Endothelial cell of umbilical vein (primary cell): ENCODE measurements at regions not wholly inside any gene's neighbourhood (a gene's known extent, or its start where the extent isn't known, plus 50 kb on each side); places are given as distances from the start of the nearest gene placed in this dataset.

ENCODE experiments used
- BruUV-seq: library from RNA; stranded (reverse); fragments of 400-500 nt; replicated peaks from 2 replicates; lab custom pipeline; 2021; lab: Mats Ljungman, UMichigan
- CTCF ChIA-PET: fragments of 300-600, 350-600 bp; sonication (Branson Sonifier 250); formaldehyde crosslinking; loops from one replicate; lab custom pipeline; 2021; ENCODE audit warnings: antibody characterized with exemption, inconsistent platforms; lab: Charles Lee
- POLR2A ChIA-PET: fragments of 300-600, 350-600 bp; sonication (Branson Sonifier 250); formaldehyde crosslinking; loops from one replicate; lab custom pipeline; 2021; ENCODE audit warnings: antibody characterized with exemption, inconsistent platforms; lab: Charles Lee
- DNase-seq: peaks from one replicate; pipeline ENCODE4 v3.0.0-alpha.2; 2011; ENCODE audit warnings: low read depth, low spot score
- FAIRE-seq: peaks from 2 replicates; lab custom pipeline; 2011; peaks lifted over from hg19 to GRCh38; lab: Jason Lieb, UNC
- H2AFZ ChIP-seq: 2 replicates; pipeline ENCODE4 v1.6.0; 2012; ENCODE audit warnings: low read depth, low read length, control low read depth, inconsistent platforms
- H3K27ac ChIP-seq: 2 replicates; pipeline ENCODE4 v1.5.1; 2011; ENCODE audit warnings: low read depth, mild to moderate bottlenecking, control low read depth, low read length, moderate library complexity; ENCODE audit not compliant: insufficient read depth
- H3K27me3 ChIP-seq, 2 experiments: 2 replicates each; pipeline versions ENCODE4 v1.6.0 to v1.6.1; 2011; ENCODE audit warnings: low read length in 2 of 2, mixed read lengths in 1 of 2; ENCODE audit not compliant: control insufficient read depth in 2 of 2, insufficient read depth in 2 of 2
- H3K36me3 ChIP-seq, 2 experiments: 2 replicates in 1 of 2; 3 replicates in 1 of 2; pipeline ENCODE4 v1.5.1; 2011; ENCODE audit warnings: low read length in 2 of 2, mild to moderate bottlenecking in 1 of 2, moderate library complexity in 1 of 2; ENCODE audit not compliant: control insufficient read depth in 2 of 2, insufficient read depth in 2 of 2; ENCODE audit errors: extremely low read depth in 1 of 2
- H3K4me1 ChIP-seq: 3 replicates; pipeline ENCODE4 v1.5.1; 2011; ENCODE audit warnings: mild to moderate bottlenecking, low read length; ENCODE audit not compliant: control insufficient read depth, insufficient read depth; ENCODE audit errors: extremely low read depth
- H3K4me2 ChIP-seq: 2 replicates; pipeline ENCODE4 v1.6.1; 2011; ENCODE audit warnings: low read length, control low read depth, mixed read lengths; ENCODE audit not compliant: insufficient read depth
- H3K4me3 ChIP-seq, 3 experiments: fragments of 200-600 bp in 1 of 3; sonication (generic), shearing (Covaris generic) in 1 of 3; replicated peaks in 1 of 3; 2 replicates each; pipeline ENCODE4 v1.5.1; 2011 to 2016; ENCODE audit warnings: control low read depth in 3 of 3, low read length in 3 of 3, mild to moderate bottlenecking in 2 of 3, inconsistent platforms in 1 of 3, low read depth in 1 of 3, moderate library complexity in 1 of 3; ENCODE audit not compliant: insufficient read depth in 1 of 3
- H3K79me2 ChIP-seq: 2 replicates; pipeline ENCODE4 v1.6.0; 2012; ENCODE audit warnings: low read length, inconsistent platforms; ENCODE audit not compliant: control insufficient read depth, insufficient read depth
- H3K9ac ChIP-seq: replicated peaks from 2 replicates; pipeline ENCODE3; 2011; ENCODE audit warnings: low read length, control low read depth; ENCODE audit not compliant: insufficient read depth; ENCODE audit errors: extremely low read depth
- H3K9me1 ChIP-seq: replicated peaks from 3 replicates; pipeline ENCODE4 v1.6.0; 2011; ENCODE audit warnings: mild to moderate bottlenecking, low read length; ENCODE audit not compliant: control insufficient read depth, insufficient read depth; ENCODE audit errors: extremely low read depth
- H3K9me3 ChIP-seq: replicated peaks from 2 replicates; pipeline ENCODE4 v1.5.1; 2012; ENCODE audit warnings: low read length, inconsistent platforms; ENCODE audit not compliant: control insufficient read depth, insufficient read depth
- H4K20me1 ChIP-seq: replicated peaks from 2 replicates; pipeline ENCODE3; 2011; ENCODE audit warnings: mild to moderate bottlenecking, low read length; ENCODE audit not compliant: control insufficient read depth, insufficient read depth; ENCODE audit errors: extremely low read depth
- CTCF ChIP-seq, 2 donors: IDR thresholded peaks; 1 replicate in 1 of 2; 2 replicates in 1 of 2; pipeline ENCODE4 v1.5.1; 2011; ENCODE audit warnings: low read length in 2 of 2, mild to moderate bottlenecking in 2 of 2, moderate library complexity in 2 of 2, control low read depth in 1 of 2, inconsistent platforms in 1 of 2, low read depth in 1 of 2; ENCODE audit not compliant: insufficient read depth in 1 of 2; ENCODE audit errors: extremely low read depth in 1 of 2
- EZH2 ChIP-seq: IDR thresholded peaks from 2 replicates; pipeline ENCODE4 v1.6.1; 2012; ENCODE audit warnings: borderline replicate concordance, low read depth, mild to moderate bottlenecking, moderate library complexity, low read length, inconsistent platforms; ENCODE audit not compliant: severe bottlenecking
- FOS ChIP-seq: IDR thresholded peaks from 2 replicates; pipeline ENCODE4 v1.6.1; 2011; ENCODE audit warnings: mild to moderate bottlenecking, low read length, moderate library complexity, borderline replicate concordance; ENCODE audit not compliant: insufficient read depth
- GATA2 ChIP-seq: IDR thresholded peaks from 2 replicates; pipeline ENCODE4 v1.7.0; 2011; ENCODE audit warnings: low read depth, mild to moderate bottlenecking, moderate library complexity, mixed read lengths, low read length; ENCODE audit not compliant: insufficient read length, insufficient read depth
- POLR2A ChIP-seq: IDR thresholded peaks from 2 replicates; pipeline ENCODE4 v1.6.1; 2012; ENCODE audit warnings: low read depth, mild to moderate bottlenecking, control low read depth, low read length
- dilution Hi-C: fragments of 300-500 bp; cut with MboI; formaldehyde crosslinking; loops from one replicate; pipeline ENCODE4 v1.15.0; 2019; ENCODE audit warnings: low sequenced_read_pairs; ENCODE audit not compliant: extremely low pct_ligation_motif_present
- intact Hi-C: fragments of 100-400 bp; cut with micrococcal nuclease; formaldehyde crosslinking; loops from one replicate; pipeline ENCODE4 v1.10.0; 2022
- TF ChIP-seq, protein P1 (sequence below): IDR thresholded peaks from 2 replicates; pipeline ENCODE4 v1.6.1; 2011; ENCODE audit not compliant: insufficient read depth, insufficient read length

- Histone ChIP-seq H3K9me3 (no peaks in the 10 kb centered on the region), H4K20me1 (no peaks in the 10 kb centered on the region), H3K27me3 (no peaks in the 10 kb centered on the region), H3K36me3 (no peaks in the 10 kb centered on the region), H3K9me1 (no peaks in the 10 kb centered on the region), H3K4me2 (no peak overlapping the region), H3K4me1 (no peaks in the 10 kb centered on the region), H3K4me3 (no peak overlapping the region), H3K79me2 (no peaks in the 10 kb centered on the region), H3K27ac (no peak overlapping the region), H2AFZ (no peak overlapping the region), H3K9ac (no peak overlapping the region)
- POLR2A ChIA-PET = no interaction called here
- no TSS peak for BruUV-seq
- CTCF ChIA-PET = no interaction called here
- dilution Hi-C loops = no loop called here
- FAIRE-seq (no peak), DNase-seq (no peak)
- TF ChIP-seq CTCF (IDR thresholded peaks at IDR 0.05; ENCODE audit: extremely low read depth in 1 of 2, insufficient read depth in 1 of 2, low read depth in 1 of 2, low read length in 2 of 2) (no peak), GATA2 (no peak), POLR2A (no peak)
- TF ChIP-seq, protein P1, sequence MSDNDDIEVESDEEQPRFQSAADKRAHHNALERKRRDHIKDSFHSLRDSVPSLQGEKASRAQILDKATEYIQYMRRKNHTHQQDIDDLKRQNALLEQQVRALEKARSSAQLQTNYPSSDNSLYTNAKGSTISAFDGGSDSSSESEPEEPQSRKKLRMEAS = no peak
- intact Hi-C loops = loop anchor here (5.0 kb wide), 1 partner anchor 719 kb away; no protein-coding TSS in a partner anchor
Measured at GRCh38 chr18:60656553-60656952, 284.0 kb upstream of the MC4R start.

- dilution Hi-C loops = no loop called here
- no peaks in the 10 kb centered on the region for H3K79me2 ChIP-seq
- H3K9ac ChIP-seq = no peak overlapping the region
- DNase-seq (no peak), FAIRE-seq (no peak)
- no peak overlapping the region for H3K4me2 ChIP-seq
- TF ChIP-seq EZH2 = no peak
- no peak for TF ChIP-seq FOS
- no peak for TF ChIP-seq GATA2
- CTCF ChIA-PET = no interaction called here
- no TSS peak for BruUV-seq
- POLR2A ChIA-PET = no interaction called here
- no peaks in the 10 kb centered on the region for H3K27me3 ChIP-seq
- intact Hi-C loops = no loop called here
- H4K20me1 ChIP-seq = no peaks in the 10 kb centered on the region
- H2AFZ ChIP-seq = no peak overlapping the region
- no peaks in the 10 kb centered on the region for H3K4me1 ChIP-seq
- H3K9me3 ChIP-seq = no peaks in the 10 kb centered on the region
- H3K27ac ChIP-seq = no peak overlapping the region
- H3K9me1 ChIP-seq = no peaks in the 10 kb centered on the region
- H3K4me3 ChIP-seq = no peak overlapping the region
- no peaks in the 10 kb centered on the region for H3K36me3 ChIP-seq
Measured at GRCh38 chr18:60662491-60662890, 289.9 kb upstream of the MC4R start.
